Body of pancreas (tissue), 4 donors: ENCODE measurements at regions not wholly inside any gene's neighbourhood (a gene's known extent, or its start where the extent isn't known, plus 50 kb on each side); places are given as distances from the start of the nearest gene placed in this dataset.

Source experiments
- CTCF ChIP-seq, 7 experiments: fragments of 450-650 bp in 4 of 7; fragments of 200-600 bp in 3 of 7; sonication (generic) in 3 of 7; IDR thresholded peaks; one replicate each; pipeline ENCODE4 v1.5.1; 2016 to 2019; ENCODE audit warnings: antibody characterized with exemption in 7 of 7
- POLR2A ChIP-seq, 3 donors: fragments of 450-650 bp; IDR thresholded peaks; one replicate each; pipeline ENCODE4 v1.6.1; 2016; ENCODE audit warnings: antibody characterized with exemption in 3 of 3, mild to moderate bottlenecking in 2 of 3

DNA sequence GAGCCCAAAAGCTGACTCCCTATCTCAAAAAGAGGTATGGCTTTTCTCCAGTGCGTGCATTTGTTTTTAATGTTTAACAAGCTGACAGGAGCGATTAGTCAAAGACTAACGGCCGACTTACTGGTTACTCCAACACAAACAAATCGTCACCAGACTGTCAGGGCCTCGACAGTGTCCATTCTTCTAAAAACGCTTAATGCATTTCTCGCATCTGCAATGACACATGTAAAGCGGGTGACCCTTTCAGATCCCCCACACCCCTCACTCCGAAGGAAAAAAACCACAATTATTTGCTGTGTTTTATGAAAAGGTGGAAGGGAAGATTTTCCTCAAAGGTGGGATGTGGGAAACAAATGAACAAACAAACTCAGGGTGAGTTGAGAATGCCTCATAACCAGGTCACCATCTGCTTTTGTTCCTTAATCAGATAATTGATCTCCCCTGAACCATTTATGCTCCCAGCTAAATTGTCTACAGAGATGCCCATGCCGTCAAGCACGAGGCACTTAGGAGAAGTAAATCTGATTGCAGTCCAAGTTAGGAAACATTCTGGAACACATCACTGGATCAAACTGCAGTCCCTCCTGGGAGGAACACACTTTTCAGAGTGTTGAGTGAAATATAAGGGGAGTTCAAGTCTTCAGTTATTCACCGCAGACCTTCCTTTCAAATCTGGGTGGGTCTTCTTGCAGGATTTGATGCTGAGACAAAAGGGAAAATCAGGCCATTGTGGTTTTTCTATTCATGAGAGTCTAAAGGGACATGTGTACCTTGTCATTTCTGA lies 340.8 kb downstream of the CMPK2 start:
- TF ChIP-seq CTCF (IDR thresholded peaks at IDR 0.05) (no peak), POLR2A (IDR thresholded peaks at IDR 0.05) (no peak)
